OCI-LY7 (cell line): ENCODE measurements at regions not wholly inside any gene's neighbourhood (a gene's known extent, or its start where the extent isn't known, plus 50 kb on each side); places are given as distances from the start of the nearest gene placed in this dataset.

Experiments
- BruUV-seq: library from RNA; stranded (reverse); fragments of 400-500 nt; replicated peaks from 2 replicates; lab custom pipeline; 2021; lab: Mats Ljungman, UMichigan
- CTCF ChIA-PET: fragments of 300-600 bp; sonication (Branson Sonifier 250); formaldehyde crosslinking; loops from one replicate; lab custom pipeline; 2022; ENCODE audit warnings: antibody characterized with exemption; ENCODE audit not compliant: unreplicated experiment; lab: Charles Lee
- POLR2A ChIA-PET: fragments of 300-600 bp; sonication (Branson Sonifier 250); formaldehyde crosslinking; loops from one replicate; lab custom pipeline; 2022; ENCODE audit warnings: antibody characterized with exemption; lab: Charles Lee
- DNase-seq: peaks from one replicate; pipeline ENCODE4 v3.0.0-alpha.2; 2015; ENCODE audit warnings: low spot score
- H2AFZ ChIP-seq: fragments of 200-600 bp; sonication (generic), shearing (Covaris generic); 2 replicates; pipeline ENCODE4 v1.6.1; 2014; ENCODE audit warnings: mild to moderate bottlenecking, antibody characterized with exemption, low read length, moderate library complexity
- H3K27ac ChIP-seq: fragments of 200-600 bp; sonication (generic); 2 replicates; pipeline ENCODE4 v1.5.1; 2014; ENCODE audit warnings: mixed run types, low read depth, mild to moderate bottlenecking, moderate library complexity, low read length, inconsistent platforms; ENCODE audit not compliant: poor library complexity, severe bottlenecking
- H3K36me3 ChIP-seq: fragments of 200-600 bp; sonication (generic); 2 replicates; pipeline ENCODE4 v1.6.1; 2014; ENCODE audit warnings: mild to moderate bottlenecking, antibody characterized with exemption, low read length, moderate library complexity, mixed read lengths; ENCODE audit not compliant: insufficient read depth
- H3K4me1 ChIP-seq: fragments of 200-600 bp; sonication (generic); 2 replicates; pipeline ENCODE4 v1.5.1; 2014; ENCODE audit warnings: mild to moderate bottlenecking, low read length; ENCODE audit not compliant: insufficient read depth, poor library complexity, severe bottlenecking
- H3K4me2 ChIP-seq: fragments of 200-600 bp; sonication (generic); 2 replicates; pipeline ENCODE4 v1.6.1; 2014; ENCODE audit warnings: mild to moderate bottlenecking, low read length
- H3K4me3 ChIP-seq: fragments of 200-600 bp; sonication (generic); 2 replicates; pipeline ENCODE4 v1.5.1; 2014; ENCODE audit warnings: mild to moderate bottlenecking, low read depth, low read length; ENCODE audit not compliant: poor library complexity, severe bottlenecking
- H3K79me2 ChIP-seq: fragments of 200-600 bp; sonication (generic); 2 replicates; pipeline ENCODE4 v1.6.1; 2016; ENCODE audit warnings: low read depth, mild to moderate bottlenecking, low read length, moderate library complexity, mixed read lengths; ENCODE audit not compliant: insufficient read depth
- H3K9me2 ChIP-seq: fragments of 200-600 bp; sonication (generic); 2 replicates; pipeline ENCODE4 v1.6.1; 2016; ENCODE audit warnings: mild to moderate bottlenecking, low read length, mixed read lengths; ENCODE audit not compliant: insufficient read depth
- H3K9me3 ChIP-seq: fragments of 200-600 bp; sonication (generic); 2 replicates; pipeline ENCODE4 v1.6.1; 2014; ENCODE audit warnings: mild to moderate bottlenecking, mixed run types, low read length, mixed read lengths
- H4K20me1 ChIP-seq: fragments of 200-600 bp; sonication (generic); 2 replicates; pipeline ENCODE4 v1.6.1; 2014; ENCODE audit warnings: mild to moderate bottlenecking, antibody characterized with exemption, low read length, moderate library complexity, mixed read lengths; ENCODE audit not compliant: insufficient read depth
- CTCF ChIP-seq: fragments of 200-600 bp; sonication (generic); conservative IDR thresholded peaks from 2 replicates; pipeline ENCODE4 v1.5.1; 2014; ENCODE audit warnings: mild to moderate bottlenecking, antibody characterized with exemption, low read length, moderate library complexity, mixed read lengths
- EZH2phosphoT487 ChIP-seq: fragments of 200-600 bp; sonication (generic); IDR thresholded peaks from 2 replicates; pipeline ENCODE4 v1.6.1; 2018; ENCODE audit warnings: low read depth, borderline replicate concordance, mild to moderate bottlenecking, mixed run types, antibody characterized with exemption, low read length, moderate library complexity, mixed read lengths
- intact Hi-C: fragments of 100-400 bp; cut with micrococcal nuclease; formaldehyde crosslinking; loops from one replicate; pipeline ENCODE4 v1.10.0; 2022; ENCODE audit not compliant: unreplicated experiment

- no peak for TF ChIP-seq EZH2phosphoT487
- no peak for TF ChIP-seq CTCF
- no peaks in the 10 kb centered on the region for H3K36me3 ChIP-seq
- intact Hi-C loops, result no loop called here
- no peaks in the 10 kb centered on the region for H3K9me2 ChIP-seq
- no peak overlapping the region for H2AFZ ChIP-seq
- no peaks in the 10 kb centered on the region for H3K79me2 ChIP-seq
- no peak overlapping the region for H3K4me2 ChIP-seq
- no peaks in the 10 kb centered on the region for H3K9me3 ChIP-seq
- ChIA-PET CTCF (no interaction called here), POLR2A (no interaction called here)
- DNase-seq, result no peak
- no peaks in the 10 kb centered on the region for H3K4me1 ChIP-seq
- no peak overlapping the region for H3K4me3 ChIP-seq
- BruUV-seq, result no TSS peak
- H4K20me1 ChIP-seq, result no peaks in the 10 kb centered on the region
- H3K27ac ChIP-seq, result no peak overlapping the region
Measured at GRCh38 chr11:92681586-92681985, 287.9 kb upstream of the MTNR1B start.

- no peak for DNase-seq
- TF ChIP-seq EZH2phosphoT487 (no peak), CTCF (no peak)
- no peaks in the 10 kb centered on the region for H3K79me2 ChIP-seq
Measured at GRCh38 chr11:92682136-92682535, 287.3 kb upstream of the MTNR1B start.

GRCh38 chr11:92682952-92683351 lies 286.5 kb upstream of the MTNR1B start:
- Histone ChIP-seq H3K9me2 (no peaks in the 10 kb centered on the region), H3K4me3 (no peak overlapping the region), H2AFZ (no peak overlapping the region), H3K4me2 (no peak overlapping the region), H3K79me2 (no peaks in the 10 kb centered on the region), H4K20me1 (no peaks in the 10 kb centered on the region), H3K9me3 (no peaks in the 10 kb centered on the region), H3K36me3 (no peaks in the 10 kb centered on the region), H3K27ac (no peak overlapping the region), H3K4me1 (no peaks in the 10 kb centered on the region)
- CTCF ChIA-PET, result no interaction called here
- BruUV-seq, result no TSS peak
- TF ChIP-seq EZH2phosphoT487 (no peak), CTCF (no peak)
- DNase-seq, result no peak
- POLR2A ChIA-PET, result no interaction called here
- intact Hi-C loops, result no loop called here

More at GRCh38 chr11:92682136-92682535, 287.3 kb upstream of the MTNR1B start:
- Histone ChIP-seq H3K36me3 (no peaks in the 10 kb centered on the region), H3K4me1 (no peaks in the 10 kb centered on the region), H3K4me3 (no peak overlapping the region), H2AFZ (no peak overlapping the region), H3K27ac (no peak overlapping the region), H3K9me3 (no peaks in the 10 kb centered on the region), H4K20me1 (no peaks in the 10 kb centered on the region), H3K4me2 (no peak overlapping the region), H3K9me2 (no peaks in the 10 kb centered on the region)
- BruUV-seq, result no TSS peak
- POLR2A ChIA-PET, result no interaction called here
- CTCF ChIA-PET, result no interaction called here
- intact Hi-C loops, result no loop called here
